GM18511 (cell line): ENCODE measurements at regions not wholly inside any gene's neighbourhood (a gene's known extent, or its start where the extent isn't known, plus 50 kb on each side); places are given as distances from the start of the nearest gene placed in this dataset.

Experiments used
- ATAC-seq: cut with Tn5 transposase; IDR thresholded peaks from one replicate; pipeline ENCODE4 v1.9.1; 2021; ENCODE audit warnings: mild to moderate bottlenecking, moderate library complexity; ENCODE audit not compliant: unreplicated experiment

GRCh38 chr6:166776571-166776970, 149.5 kb upstream of the RPS6KA2 start:
- no peak for ATAC-seq

- no peak for ATAC-seq
These were observed 148.8 kb upstream of the RPS6KA2 start for GRCh38 chr6:166775923-166776220.

- ATAC-seq = no peak
These were observed 148.3 kb upstream of the RPS6KA2 start for GRCh38 chr6:166775180-166775922.

- ATAC-seq = no peak
These were observed 147.7 kb upstream of the RPS6KA2 start for GRCh38 chr6:166774770-166775169.

GRCh38 chr6:166774292-166774691, 147.2 kb upstream of the RPS6KA2 start:
- ATAC-seq = no peak

- no peak for ATAC-seq
These were observed 145.5 kb upstream of the RPS6KA2 start for GRCh38 chr6:166772518-166772917.

GRCh38 chr6:166771701-166772100, 144.7 kb upstream of the RPS6KA2 start:
- ATAC-seq = no peak

- ATAC-seq = no peak
These were observed 143.4 kb upstream of the RPS6KA2 start for GRCh38 chr6:166770216-166771116.

GRCh38 chr6:166769648-166770047, 142.6 kb upstream of the RPS6KA2 start:
- ATAC-seq = no peak

- ATAC-seq = no peak
These were observed 141.7 kb upstream of the RPS6KA2 start for GRCh38 chr6:166768761-166769160.

GRCh38 chr6:166767230-166767629, 140.2 kb upstream of the RPS6KA2 start:
- no peak for ATAC-seq

GRCh38 chr6:166766769-166767168, 139.7 kb upstream of the RPS6KA2 start:
- ATAC-seq = no peak

- ATAC-seq = no peak
These were observed 138.1 kb upstream of the RPS6KA2 start for GRCh38 chr6:166765234-166765541.

- ATAC-seq = no peak
These were observed 137.6 kb upstream of the RPS6KA2 start for GRCh38 chr6:166764473-166765233.

GRCh38 chr6:166763606-166764472, 136.8 kb upstream of the RPS6KA2 start:
- ATAC-seq = no peak

GRCh38 chr6:166761801-166762200, 134.8 kb upstream of the RPS6KA2 start:
- no peak for ATAC-seq

GRCh38 chr6:166760288-166760687, 133.2 kb upstream of the RPS6KA2 start:
- ATAC-seq = no peak

- no peak for ATAC-seq
These were observed 131.2 kb upstream of the RPS6KA2 start for GRCh38 chr6:166758136-166758704.

GRCh38 chr6:166757232-166758135, 130.4 kb upstream of the RPS6KA2 start:
- peak; percentile 44 for ATAC-seq
